Gastroesophageal sphincter (tissue), 4 donors: ENCODE measurements at regions not wholly inside any gene's neighbourhood (a gene's known extent, or its start where the extent isn't known, plus 50 kb on each side); places are given as distances from the start of the nearest gene placed in this dataset.

Experiments used
- ATAC-seq: fragments of 150-250 bp; one replicate; pipeline ENCODE4 v1.9.1; 2016; ENCODE audit warnings: mild to moderate bottlenecking, moderate library complexity
- H3K27ac ChIP-seq, 4 donors: fragments of 200-600 bp; sonication (generic) in 3 of 4; 1 replicate in 3 of 4; 2 replicates in 1 of 4; pipeline ENCODE4 v1.5.1; 2016 to 2019
- H3K27me3 ChIP-seq: fragments of 200-600 bp; sonication (generic); one replicate; pipeline ENCODE4 v1.5.1; 2019
- H3K36me3 ChIP-seq, 2 donors: fragments of 200-600 bp; sonication (generic); one replicate each; pipeline ENCODE4 v1.5.1; 2019; ENCODE audit warnings: control low read depth in 1 of 2
- H3K4me1 ChIP-seq, 3 donors: fragments of 200-600 bp; sonication (generic); 1 replicate in 2 of 3; 2 replicates in 1 of 3; pipeline ENCODE4 v1.5.1; 2016 to 2019; ENCODE audit warnings: control low read depth in 2 of 3
- H3K4me3 ChIP-seq, 2 donors: fragments of 200-600 bp; sonication (generic); one replicate each; pipeline ENCODE4 v1.5.1; 2019; ENCODE audit warnings: mild to moderate bottlenecking in 1 of 2, moderate library complexity in 1 of 2
- H3K9me3 ChIP-seq, 3 donors: fragments of 200-600 bp; sonication (generic); one replicate each; pipeline ENCODE4 v1.5.1; 2017 to 2019; ENCODE audit warnings: control low read depth in 2 of 3
- EP300 ChIP-seq: sonication (generic); formaldehyde crosslinking; IDR thresholded peaks from one replicate; pipeline ENCODE4 v1.6.1; 2017; ENCODE audit warnings: antibody characterized with exemption, mild to moderate bottlenecking
- POLR2A ChIP-seq, 2 donors: fragments of 450-650 bp; IDR thresholded peaks; one replicate each; pipeline ENCODE4 v1.6.1; 2017; ENCODE audit warnings: antibody characterized with exemption in 2 of 2, mild to moderate bottlenecking in 2 of 2, moderate library complexity in 1 of 2
- POLR2AphosphoS5 ChIP-seq: sonication (generic); formaldehyde crosslinking; IDR thresholded peaks from one replicate; pipeline ENCODE4 v1.6.1; 2017; ENCODE audit warnings: antibody characterized with exemption
- WGBS, 2 donors: methylation state at CpG; one replicate each; pipeline ENCODE4 v1.1.5; 2018; ENCODE audit warnings: low coverage in 1 of 2; 5-methylcytosine and 5-hydroxymethylcytosine counted together
- TF ChIP-seq, protein P1 (sequence below), 4 experiments: fragments of 200-600 bp in 2 of 4; fragments of 450-650 bp in 2 of 4; sonication (generic) in 1 of 4; IDR thresholded peaks; one replicate each; pipeline ENCODE4 v1.5.1; 2017 to 2019; ENCODE audit warnings: antibody characterized with exemption in 4 of 4, mild to moderate bottlenecking in 2 of 4, moderate library complexity in 2 of 4

DNA sequence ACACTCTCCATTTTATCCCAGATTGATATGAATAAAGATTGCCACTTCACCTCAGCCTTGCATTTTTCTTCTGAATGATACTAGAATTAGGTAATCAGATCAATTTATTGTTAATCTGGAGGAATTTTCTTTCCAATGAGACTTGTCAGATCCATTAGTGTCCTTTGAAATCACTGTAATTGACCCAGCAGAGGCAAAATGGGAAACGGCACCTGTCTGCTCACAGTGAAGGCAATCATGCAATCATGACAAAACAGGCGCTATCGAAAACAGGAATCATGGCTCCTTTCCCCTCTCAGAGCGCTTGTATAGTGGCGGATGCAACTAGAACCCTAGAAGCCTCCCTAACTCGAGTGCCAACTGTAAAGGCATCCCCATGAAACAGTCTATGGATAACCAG, 417.6 kb downstream of the GALC start:
- WGBS, 2 donors: 89% methylated on average over 4 of the region's 6 CpGs; no CpG with 5 or more reads in 1 of the 2 donors
- no peak for ATAC-seq
- H3K27ac ChIP-seq: no peak overlapping the region
- H3K4me3 ChIP-seq: no peak overlapping the region
- H3K36me3 ChIP-seq: no peaks in the 10 kb centered on the region
- no peak for TF ChIP-seq POLR2A (IDR thresholded peaks at IDR 0.05)
- no peak for TF ChIP-seq EP300
- no peak for TF ChIP-seq POLR2AphosphoS5
- TF ChIP-seq, protein P1, sequence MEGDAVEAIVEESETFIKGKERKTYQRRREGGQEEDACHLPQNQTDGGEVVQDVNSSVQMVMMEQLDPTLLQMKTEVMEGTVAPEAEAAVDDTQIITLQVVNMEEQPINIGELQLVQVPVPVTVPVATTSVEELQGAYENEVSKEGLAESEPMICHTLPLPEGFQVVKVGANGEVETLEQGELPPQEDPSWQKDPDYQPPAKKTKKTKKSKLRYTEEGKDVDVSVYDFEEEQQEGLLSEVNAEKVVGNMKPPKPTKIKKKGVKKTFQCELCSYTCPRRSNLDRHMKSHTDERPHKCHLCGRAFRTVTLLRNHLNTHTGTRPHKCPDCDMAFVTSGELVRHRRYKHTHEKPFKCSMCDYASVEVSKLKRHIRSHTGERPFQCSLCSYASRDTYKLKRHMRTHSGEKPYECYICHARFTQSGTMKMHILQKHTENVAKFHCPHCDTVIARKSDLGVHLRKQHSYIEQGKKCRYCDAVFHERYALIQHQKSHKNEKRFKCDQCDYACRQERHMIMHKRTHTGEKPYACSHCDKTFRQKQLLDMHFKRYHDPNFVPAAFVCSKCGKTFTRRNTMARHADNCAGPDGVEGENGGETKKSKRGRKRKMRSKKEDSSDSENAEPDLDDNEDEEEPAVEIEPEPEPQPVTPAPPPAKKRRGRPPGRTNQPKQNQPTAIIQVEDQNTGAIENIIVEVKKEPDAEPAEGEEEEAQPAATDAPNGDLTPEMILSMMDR (IDR thresholded peaks at IDR 0.05): no peak
- H3K27me3 ChIP-seq: no peaks in the 10 kb centered on the region
- H3K4me1 ChIP-seq: no peaks in the 10 kb centered on the region
- H3K9me3 ChIP-seq: no peaks in the 10 kb centered on the region

DNA sequence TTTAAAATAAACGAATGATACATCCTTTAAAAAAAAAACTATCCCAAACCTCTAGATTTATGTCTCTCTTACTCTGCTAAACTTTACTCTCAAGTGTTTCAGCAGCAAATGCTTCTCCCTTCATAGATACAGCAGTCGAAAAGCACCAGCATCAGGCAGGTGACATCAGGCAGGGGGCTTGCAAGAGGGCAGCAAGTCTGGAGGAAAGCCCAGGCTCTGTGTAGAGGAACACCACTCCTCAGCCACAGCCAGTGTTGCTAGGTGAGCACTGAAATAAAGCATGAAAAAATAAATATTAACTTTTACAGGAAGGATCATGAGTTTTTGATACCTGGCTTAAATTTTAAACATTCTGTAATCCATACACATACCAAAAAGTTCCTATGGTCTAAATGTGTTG, 419.4 kb downstream of the GALC start:
- ATAC-seq: no peak
- Histone ChIP-seq H3K27me3 (no peaks in the 10 kb centered on the region), H3K27ac (no peak overlapping the region), H3K4me1 (no peaks in the 10 kb centered on the region), H3K9me3 (no peaks in the 10 kb centered on the region), H3K36me3 (no peaks in the 10 kb centered on the region), H3K4me3 (no peak overlapping the region)
- 52 to 66% methylated on average over 2 of the region's 2 CpGs for WGBS, 2 donors
- TF ChIP-seq POLR2A (IDR thresholded peaks at IDR 0.05): no peak
- TF ChIP-seq, protein P1 (IDR thresholded peaks at IDR 0.05): no peak
- TF ChIP-seq EP300: no peak
- no peak for TF ChIP-seq POLR2AphosphoS5

DNA sequence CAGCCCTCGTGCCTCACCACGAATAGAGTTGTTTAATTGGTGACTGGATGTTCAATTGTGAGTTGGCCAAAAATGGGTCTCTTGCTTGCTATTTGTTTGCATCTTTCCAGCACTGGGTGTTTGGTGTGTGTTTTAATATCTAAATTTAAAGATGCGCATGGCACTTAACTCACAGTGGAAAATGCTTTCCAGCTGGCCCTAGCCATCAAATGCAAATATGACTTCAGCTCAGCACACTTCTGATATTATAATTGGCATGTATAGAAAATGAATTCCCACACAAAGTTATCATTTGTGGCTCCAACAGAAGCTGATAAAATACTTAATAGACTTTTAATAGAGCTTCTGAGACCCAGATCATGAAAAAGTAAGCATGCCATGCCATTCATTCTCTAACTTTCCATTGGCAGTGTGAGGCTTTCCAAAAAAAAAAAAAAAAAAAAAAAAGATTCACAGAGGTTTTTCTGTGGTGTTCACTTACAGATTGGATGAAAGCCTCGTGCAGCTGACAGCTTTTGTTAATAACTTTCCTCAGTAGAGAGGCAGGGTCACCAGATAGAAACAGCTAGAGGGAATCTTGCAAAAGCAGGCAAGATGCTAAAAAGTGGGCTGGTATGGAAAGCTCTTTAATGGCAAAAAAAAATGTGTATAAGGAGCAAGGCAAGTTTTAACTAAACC, 425.2 kb downstream of the GALC start:
- 15 to 35% methylated on average over 3 to 4 of the region's 4 CpGs for WGBS, 2 donors
- Histone ChIP-seq H3K27me3 (no peaks in the 10 kb centered on the region), H3K27ac (no peak overlapping the region), H3K9me3 (no peaks in the 10 kb centered on the region), H3K4me3 (no peak overlapping the region), H3K4me1 (peaks cover 0 to 12% (median 0%) of the 10 kb centered on the region in 3 donors), H3K36me3 (no peaks in the 10 kb centered on the region)
- no peak for TF ChIP-seq EP300
- no peak for ATAC-seq

DNA sequence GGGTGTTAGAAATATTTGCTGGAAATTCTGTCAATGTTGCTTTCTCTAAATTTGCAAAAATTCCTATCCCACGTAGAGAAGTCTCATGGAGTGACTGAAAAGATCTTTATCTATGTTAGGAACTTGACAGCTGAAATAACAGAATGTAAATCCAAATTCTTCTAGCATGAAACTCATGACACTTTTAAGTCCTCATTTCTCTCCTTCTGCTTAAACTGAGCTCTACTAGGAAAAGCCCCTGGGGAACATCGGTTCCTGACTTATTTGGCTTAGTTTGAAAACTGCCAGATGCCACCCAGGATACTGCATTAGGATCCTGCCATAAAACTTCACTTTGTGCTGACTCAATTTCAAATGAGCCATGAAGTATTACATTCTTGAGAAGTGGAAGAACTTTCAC, 426.0 kb downstream of the GALC start:
- H3K9me3 ChIP-seq: no peaks in the 10 kb centered on the region
- no peak for ATAC-seq
- WGBS, 2 donors: 0 to 13% methylated on average over 1 to 2 of the region's 2 CpGs
- no peak overlapping the region for H3K27ac ChIP-seq
- H3K36me3 ChIP-seq: no peaks in the 10 kb centered on the region
- TF ChIP-seq EP300: no peak
- peaks cover 0 to 12% (median 0%) of the 10 kb centered on the region in 3 donors for H3K4me1 ChIP-seq
- no peak overlapping the region for H3K4me3 ChIP-seq
- no peaks in the 10 kb centered on the region for H3K27me3 ChIP-seq

DNA sequence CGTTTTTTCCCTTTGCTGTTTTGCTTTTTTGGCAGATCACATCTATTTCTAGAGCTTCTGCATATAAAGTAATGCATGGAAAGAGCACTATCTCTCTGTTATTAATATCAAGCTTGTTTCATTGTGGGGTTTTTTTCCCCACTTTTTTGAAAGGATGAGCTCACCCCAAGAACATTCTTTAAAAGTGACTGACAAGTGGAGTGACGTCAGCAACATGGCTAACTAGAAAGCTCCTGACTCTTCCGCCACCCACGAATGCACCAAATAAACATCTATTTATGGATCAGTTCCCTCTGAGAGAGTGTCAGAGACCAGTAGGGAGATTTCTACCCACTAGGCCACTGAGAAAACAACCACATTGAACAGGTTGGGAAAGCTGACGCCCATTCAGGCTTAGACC, 445.4 kb downstream of the GALC start:
- no peaks in the 10 kb centered on the region for H3K4me1 ChIP-seq
- TF ChIP-seq EP300: no peak
- TF ChIP-seq, protein P1 (IDR thresholded peaks at IDR 0.05): no peak
- TF ChIP-seq POLR2A (IDR thresholded peaks at IDR 0.05): no peak
- H3K4me3 ChIP-seq: no peak overlapping the region
- WGBS, 2 donors: 67 to 68% methylated on average over 2 to 3 of the region's 5 CpGs
- H3K36me3 ChIP-seq: no peaks in the 10 kb centered on the region
- ATAC-seq: no peak
- no peaks in the 10 kb centered on the region for H3K9me3 ChIP-seq
- no peaks in the 10 kb centered on the region for H3K27me3 ChIP-seq
- no peak overlapping the region for H3K27ac ChIP-seq

DNA sequence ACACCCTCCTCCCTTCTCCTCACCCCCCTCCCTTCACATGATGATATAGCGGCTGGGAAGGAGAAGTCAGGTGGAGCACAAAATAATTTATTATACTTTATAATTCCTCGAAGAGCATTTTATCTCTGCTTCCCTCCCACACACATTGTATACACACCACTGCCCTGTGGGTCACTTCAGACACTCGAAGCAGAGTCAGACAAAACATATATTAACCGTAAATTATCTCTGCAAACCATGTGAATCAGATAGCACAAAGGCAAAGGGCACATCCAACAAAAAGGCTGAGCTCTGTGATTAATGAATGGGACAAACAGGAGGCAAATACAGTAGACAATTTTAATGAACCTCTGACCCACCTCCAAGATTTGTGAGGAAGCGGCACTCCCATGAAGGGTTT, 450.7 kb downstream of the GALC start:
- Histone ChIP-seq H3K27ac (no peak overlapping the region), H3K27me3 (no peaks in the 10 kb centered on the region), H3K9me3 (peaks cover 0 to 5% (median 0%) of the 10 kb centered on the region in 3 donors), H3K36me3 (no peaks in the 10 kb centered on the region), H3K4me1 (no peaks in the 10 kb centered on the region), H3K4me3 (no peak overlapping the region)
- no peak for ATAC-seq
- WGBS, 2 donors: 39 to 54% methylated on average over 4 to 5 of the region's 5 CpGs
- TF ChIP-seq, protein P1 (IDR thresholded peaks at IDR 0.05): no peak
- TF ChIP-seq POLR2A (IDR thresholded peaks at IDR 0.05) (no peak), POLR2AphosphoS5 (no peak), EP300 (no peak)
